Colonic mucosa (tissue), 4 donors: ENCODE measurements at regions not wholly inside any gene's neighbourhood (a gene's known extent, or its start where the extent isn't known, plus 50 kb on each side); places are given as distances from the start of the nearest gene placed in this dataset.

Experiments used
- DNase-seq: peaks from one replicate; pipeline ENCODE4 v3.0.0-alpha.2; 2020
- H3K27ac ChIP-seq: fragments of 200-600 bp; one replicate; pipeline ENCODE4 v1.8.0; 2021
- H3K27me3 ChIP-seq: fragments of 200-600 bp; one replicate; pipeline ENCODE4 v1.8.0; 2021
- H3K36me3 ChIP-seq: fragments of 200-600 bp; one replicate; pipeline ENCODE4 v1.8.0; 2021
- H3K4me1 ChIP-seq: fragments of 200-600 bp; one replicate; pipeline ENCODE4 v1.8.0; 2021; ENCODE audit warnings: mild to moderate bottlenecking
- H3K4me3 ChIP-seq: fragments of 200-600 bp; one replicate; pipeline ENCODE4 v1.8.0; 2021
- H3K9ac ChIP-seq, 2 donors: one replicate each; pipeline ENCODE4 v1.7.0; 2013; ENCODE audit warnings: control low read depth in 2 of 2, low read depth in 2 of 2, low read length in 2 of 2
- H3K9me3 ChIP-seq: fragments of 200-600 bp; one replicate; pipeline ENCODE4 v1.8.0; 2021
- CTCF ChIP-seq: fragments of 200-600 bp; IDR thresholded peaks from one replicate; pipeline ENCODE4 v1.8.0; 2022; ENCODE audit warnings: antibody characterized with exemption, mild to moderate bottlenecking
- intact Hi-C: fragments of 100-400 bp; cut with DNase I; formaldehyde crosslinking; loops from one replicate; pipeline ENCODE4 v1.14.1; 2022
- donor health status: healthy.
- donor health status: DM: no; HTN: no; CAD: no.
- donor health status: DM: no; HTN: no; CAD: no.

GRCh38 chr12:84290168-84290567 lies 622.4 kb downstream of the SLC6A15 start:
- Histone ChIP-seq H3K27ac (no peak overlapping the region), H3K4me3 (no peak overlapping the region), H3K27me3 (no peaks in the 10 kb centered on the region), H3K9ac (no peak overlapping the region), H3K4me1 (no peaks in the 10 kb centered on the region), H3K9me3 (no peaks in the 10 kb centered on the region), H3K36me3 (no peaks in the 10 kb centered on the region)
- no peak for TF ChIP-seq CTCF
- intact Hi-C loops = no loop called here
- no peak for DNase-seq

- Histone ChIP-seq H3K9me3 (no peaks in the 10 kb centered on the region), H3K4me1 (no peaks in the 10 kb centered on the region), H3K27ac (no peak overlapping the region), H3K4me3 (no peak overlapping the region), H3K36me3 (no peaks in the 10 kb centered on the region), H3K27me3 (no peaks in the 10 kb centered on the region), H3K9ac (no peak overlapping the region)
- TF ChIP-seq CTCF = no peak
- intact Hi-C loops = no loop called here
- no peak for DNase-seq
Measured at GRCh38 chr12:84277986-84278385, 634.6 kb downstream of the SLC6A15 start.

GRCh38 chr12:84276215-84276614 lies 636.4 kb downstream of the SLC6A15 start:
- no peak for DNase-seq
- no peaks in the 10 kb centered on the region for H3K36me3 ChIP-seq
- no peaks in the 10 kb centered on the region for H3K9me3 ChIP-seq
- intact Hi-C loops = no loop called here
- no peak overlapping the region for H3K4me3 ChIP-seq
- H3K27ac ChIP-seq = no peak overlapping the region
- H3K9ac ChIP-seq = no peak overlapping the region
- no peak for TF ChIP-seq CTCF
- H3K27me3 ChIP-seq = no peaks in the 10 kb centered on the region
- no peaks in the 10 kb centered on the region for H3K4me1 ChIP-seq

GRCh38 chr12:84272324-84272723 lies 640.3 kb downstream of the SLC6A15 start:
- Histone ChIP-seq H3K4me1 (no peaks in the 10 kb centered on the region), H3K27ac (no peak overlapping the region), H3K4me3 (no peak overlapping the region), H3K27me3 (no peaks in the 10 kb centered on the region), H3K9me3 (no peaks in the 10 kb centered on the region), H3K36me3 (no peaks in the 10 kb centered on the region), H3K9ac (no peak overlapping the region)
- intact Hi-C loops = no loop called here
- no peak for DNase-seq
- no peak for TF ChIP-seq CTCF

- Histone ChIP-seq H3K27me3 (no peaks in the 10 kb centered on the region), H3K9ac (no peak overlapping the region), H3K9me3 (no peaks in the 10 kb centered on the region), H3K4me1 (no peaks in the 10 kb centered on the region), H3K36me3 (no peaks in the 10 kb centered on the region), H3K27ac (no peak overlapping the region), H3K4me3 (no peak overlapping the region)
- intact Hi-C loops = no loop called here
- DNase-seq = no peak
- TF ChIP-seq CTCF = no peak
Measured at GRCh38 chr12:84270470-84271140, 642.0 kb downstream of the SLC6A15 start.
